CD4-positive, alpha-beta T cell (primary cell): ENCODE measurements at regions not wholly inside any gene's neighbourhood (a gene's known extent, or its start where the extent isn't known, plus 50 kb on each side); places are given as distances from the start of the nearest gene placed in this dataset.

Experiments used
- ATAC-seq: fragments of 200-7000 bp; cut with Tn5 transposase; one replicate; pipeline ENCODE4 v1.10.0; 2022; ENCODE audit warnings: mild to moderate bottlenecking; ENCODE audit not compliant: poor library complexity
- CTCF ChIA-PET: fragments of 350-600 bp; sonication (Branson Sonifier 250); formaldehyde crosslinking; loops from one replicate; lab custom pipeline; 2021; ENCODE audit warnings: antibody characterized with exemption, inconsistent platforms; lab: Charles Lee
- POLR2A ChIA-PET: fragments of 350-600 bp; sonication (Branson Sonifier 250); formaldehyde crosslinking; loops from one replicate; lab custom pipeline; 2021; ENCODE audit warnings: antibody characterized with exemption, inconsistent platforms; lab: Charles Lee
- DNase-seq, 14 experiments: peaks; one replicate each; pipeline ENCODE4 v3.0.0-alpha.2; 2013 to 2020; ENCODE audit warnings: mixed read lengths in 2 of 14
- H3K27ac ChIP-seq, 2 donors: one replicate each; pipeline versions ENCODE4 v1.5.1 to v1.7.0; 2013; ENCODE audit warnings: low read length in 2 of 2, low read depth in 1 of 2, mild to moderate bottlenecking in 1 of 2
- H3K27me3 ChIP-seq, 2 experiments: 1 replicate in 1 of 2; 2 replicates in 1 of 2; pipeline versions ENCODE4 v1.6.1 to v1.7.0; 2013; ENCODE audit warnings: low read length in 2 of 2, control low read depth in 1 of 2, mild to moderate bottlenecking in 1 of 2, moderate library complexity in 1 of 2; ENCODE audit not compliant: insufficient read depth in 2 of 2, control insufficient read depth in 1 of 2
- H3K36me3 ChIP-seq: one replicate; pipeline ENCODE4 v1.6.1; 2013; ENCODE audit warnings: low read length, control low read depth; ENCODE audit not compliant: insufficient read depth
- H3K4me1 ChIP-seq: one replicate; pipeline ENCODE4 v1.6.1; 2013; ENCODE audit warnings: low read length, control low read depth; ENCODE audit not compliant: insufficient read depth
- H3K4me3 ChIP-seq: one replicate; pipeline ENCODE4 v1.5.1; 2013; ENCODE audit warnings: mild to moderate bottlenecking, low read length, moderate library complexity
- H3K9me3 ChIP-seq, 2 experiments: 1 replicate in 1 of 2; 2 replicates in 1 of 2; pipeline versions ENCODE4 v1.6.1 to v1.7.0; 2013; ENCODE audit warnings: low read length in 2 of 2, mild to moderate bottlenecking in 2 of 2, control low read depth in 1 of 2, moderate library complexity in 1 of 2; ENCODE audit not compliant: control insufficient read depth in 1 of 2, insufficient read depth in 1 of 2
- H3K27ac Mint-ChIP-seq: one replicate; pipeline ENCODE4 v1.8.0; 2020; ENCODE audit warnings: mixed read lengths
- H3K27me3 Mint-ChIP-seq: one replicate; pipeline ENCODE4 v1.8.0; 2021; ENCODE audit warnings: mixed read lengths
- H3K36me3 Mint-ChIP-seq: one replicate; pipeline ENCODE4 v1.8.0; 2021; ENCODE audit warnings: low read depth, mixed read lengths
- H3K4me1 Mint-ChIP-seq: one replicate; pipeline ENCODE4 v1.8.0; 2021; ENCODE audit warnings: low read depth, mixed read lengths
- H3K4me3 Mint-ChIP-seq: one replicate; pipeline ENCODE4 v1.8.0; 2020; ENCODE audit warnings: mild to moderate bottlenecking, mixed read lengths
- H3K9me3 Mint-ChIP-seq: one replicate; pipeline ENCODE4 v1.8.0; 2020; ENCODE audit warnings: mixed read lengths
- intact Hi-C, 2 experiments: fragments of 100-400 bp; cut with DNase I in 1 of 2; cut with micrococcal nuclease in 1 of 2; formaldehyde crosslinking; loops; one replicate each; pipeline versions ENCODE4 v1.15.1 to v1.9.0; 2023 to 2025; cut with DNase I, micrococcal nuclease
- TF ChIP-seq, protein P1 (sequence below): fragments of 200-600 bp; IDR thresholded peaks from one replicate; pipeline ENCODE4 v1.8.0; 2022; ENCODE audit warnings: antibody characterized with exemption, mild to moderate bottlenecking

DNA sequence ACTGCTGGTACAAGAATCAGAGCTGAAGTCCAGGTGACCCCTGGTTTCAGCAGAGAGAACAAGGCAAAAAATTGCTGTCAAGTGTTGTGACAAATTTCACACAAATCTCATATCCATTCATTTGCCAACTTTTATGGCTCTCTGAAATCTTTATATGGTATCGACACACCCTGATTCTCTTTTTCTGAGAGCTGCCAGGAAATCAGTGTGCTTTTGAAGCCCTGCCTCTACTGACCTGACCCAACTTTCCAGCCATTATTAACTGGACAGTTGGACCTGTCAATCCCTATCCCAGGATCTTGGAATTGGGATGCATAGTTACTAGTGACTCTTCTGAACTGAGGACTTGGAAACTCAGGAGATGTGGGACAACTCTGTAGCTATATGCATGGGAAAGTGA, 288.2 kb upstream of the GADL1 start:
- no peaks in the 10 kb centered on the region for H3K9me3 Mint-ChIP-seq
- CTCF ChIA-PET: no interaction called here
- no peaks in the 10 kb centered on the region for H3K27me3 Mint-ChIP-seq
- no peak overlapping the region for H3K4me3 Mint-ChIP-seq
- H3K36me3 ChIP-seq: no peaks in the 10 kb centered on the region
- H3K4me1 Mint-ChIP-seq: peaks cover 21% of the 10 kb centered on the region
- no peak for ATAC-seq
- no peak overlapping the region for H3K27ac Mint-ChIP-seq
- POLR2A ChIA-PET: no interaction called here
- peaks cover 0 to 10% of the 10 kb centered on the region in 2 experiments for H3K9me3 ChIP-seq
- no peaks in the 10 kb centered on the region for H3K27me3 ChIP-seq
- intact Hi-C loops: no loop called here
- DNase-seq: no peak
- TF ChIP-seq, protein P1, sequence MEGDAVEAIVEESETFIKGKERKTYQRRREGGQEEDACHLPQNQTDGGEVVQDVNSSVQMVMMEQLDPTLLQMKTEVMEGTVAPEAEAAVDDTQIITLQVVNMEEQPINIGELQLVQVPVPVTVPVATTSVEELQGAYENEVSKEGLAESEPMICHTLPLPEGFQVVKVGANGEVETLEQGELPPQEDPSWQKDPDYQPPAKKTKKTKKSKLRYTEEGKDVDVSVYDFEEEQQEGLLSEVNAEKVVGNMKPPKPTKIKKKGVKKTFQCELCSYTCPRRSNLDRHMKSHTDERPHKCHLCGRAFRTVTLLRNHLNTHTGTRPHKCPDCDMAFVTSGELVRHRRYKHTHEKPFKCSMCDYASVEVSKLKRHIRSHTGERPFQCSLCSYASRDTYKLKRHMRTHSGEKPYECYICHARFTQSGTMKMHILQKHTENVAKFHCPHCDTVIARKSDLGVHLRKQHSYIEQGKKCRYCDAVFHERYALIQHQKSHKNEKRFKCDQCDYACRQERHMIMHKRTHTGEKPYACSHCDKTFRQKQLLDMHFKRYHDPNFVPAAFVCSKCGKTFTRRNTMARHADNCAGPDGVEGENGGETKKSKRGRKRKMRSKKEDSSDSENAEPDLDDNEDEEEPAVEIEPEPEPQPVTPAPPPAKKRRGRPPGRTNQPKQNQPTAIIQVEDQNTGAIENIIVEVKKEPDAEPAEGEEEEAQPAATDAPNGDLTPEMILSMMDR: no peak
- no peak overlapping the region for H3K4me3 ChIP-seq
- peaks cover 5% of the 10 kb centered on the region for H3K4me1 ChIP-seq
- no peak overlapping the region for H3K27ac ChIP-seq
- no peaks in the 10 kb centered on the region for H3K36me3 Mint-ChIP-seq

DNA sequence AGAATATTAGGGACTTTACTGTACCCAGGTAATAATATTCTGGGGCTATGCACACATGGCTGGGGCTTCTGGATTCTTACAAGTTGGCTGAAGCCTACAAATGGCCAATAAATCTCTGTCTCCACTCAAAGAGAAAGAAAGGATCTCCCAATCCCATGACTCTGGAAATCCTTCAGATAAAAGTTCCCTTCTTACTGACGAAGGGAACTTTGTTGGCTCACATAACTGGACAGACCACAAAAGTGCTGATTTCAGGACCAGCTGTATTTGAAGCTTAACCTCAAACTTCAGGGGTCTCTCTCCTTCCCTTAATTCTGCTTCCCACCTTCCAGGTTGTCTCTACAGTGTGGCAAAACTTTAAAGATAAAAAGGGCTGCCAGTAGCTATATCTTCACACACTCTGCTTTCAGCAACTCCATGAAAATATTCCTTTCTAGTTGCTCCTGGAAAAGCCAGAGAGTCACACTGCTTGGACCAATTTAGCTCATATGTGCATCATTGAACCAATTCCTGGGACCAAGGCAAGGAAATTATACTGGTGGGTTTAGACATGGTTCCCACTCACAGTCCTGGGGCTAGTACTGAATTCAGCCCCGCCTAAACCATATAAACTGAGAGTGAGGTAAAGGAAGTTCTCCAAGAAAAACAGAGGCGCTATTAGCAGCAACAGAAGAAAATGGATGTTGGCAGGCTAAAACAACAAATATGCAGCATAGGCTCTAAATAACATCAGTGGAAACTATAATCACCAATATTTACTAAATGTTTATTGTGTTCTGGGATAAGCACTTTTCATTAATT, 290.0 kb upstream of the GADL1 start:
- no peaks in the 10 kb centered on the region for H3K27me3 ChIP-seq
- Mint-ChIP-seq H3K9me3 (no peaks in the 10 kb centered on the region), H3K27me3 (no peaks in the 10 kb centered on the region), H3K4me1 (peaks cover 10% of the 10 kb centered on the region), H3K27ac (no peak overlapping the region), H3K4me3 (no peak overlapping the region), H3K36me3 (no peaks in the 10 kb centered on the region)
- TF ChIP-seq, protein P1: no peak
- CTCF ChIA-PET: no interaction called here
- POLR2A ChIA-PET: no interaction called here
- DNase-seq (no peak), ATAC-seq (no peak)
- intact Hi-C loops: no loop called here
- no peak overlapping the region for H3K4me3 ChIP-seq
- H3K27ac ChIP-seq: no peak overlapping the region
- H3K36me3 ChIP-seq: no peaks in the 10 kb centered on the region
- peaks cover 3% of the 10 kb centered on the region for H3K4me1 ChIP-seq
- peaks cover 0 to 10% of the 10 kb centered on the region in 2 experiments for H3K9me3 ChIP-seq

DNA sequence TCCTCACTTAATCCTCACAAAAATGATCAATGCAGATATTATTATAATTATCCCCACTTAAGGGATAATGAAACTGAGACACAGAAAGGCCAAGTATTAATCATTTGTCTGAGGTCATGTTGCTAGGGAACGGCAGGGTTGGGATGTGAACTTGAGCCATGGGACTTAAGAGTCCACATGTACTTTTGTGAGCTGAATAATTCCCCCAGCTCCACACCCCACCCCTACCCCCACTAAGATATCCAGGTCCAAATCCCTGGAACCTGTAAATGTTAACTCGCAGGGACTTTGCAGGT, 290.5 kb upstream of the GADL1 start:
- Histone ChIP-seq H3K36me3 (no peaks in the 10 kb centered on the region), H3K4me1 (peaks cover 3% of the 10 kb centered on the region), H3K27me3 (no peaks in the 10 kb centered on the region), H3K4me3 (no peak overlapping the region), H3K27ac (no peak overlapping the region), H3K9me3 (peaks cover 0 to 10% of the 10 kb centered on the region in 2 experiments)
- intact Hi-C loops: no loop called here
- ATAC-seq (no peak), DNase-seq (no peak)
- Mint-ChIP-seq H3K27me3 (no peaks in the 10 kb centered on the region), H3K9me3 (no peaks in the 10 kb centered on the region), H3K36me3 (no peaks in the 10 kb centered on the region), H3K4me3 (no peak overlapping the region), H3K4me1 (peaks cover 10% of the 10 kb centered on the region), H3K27ac (no peak overlapping the region)
- TF ChIP-seq, protein P1: no peak
- POLR2A ChIA-PET: no interaction called here
- CTCF ChIA-PET: no interaction called here
